Sigmoid colon (tissue), 6 donors: ENCODE measurements at regions not wholly inside any gene's neighbourhood (a gene's known extent, or its start where the extent isn't known, plus 50 kb on each side); places are given as distances from the start of the nearest gene placed in this dataset.

Experiments
- DNase-seq: peaks from one replicate; pipeline ENCODE4 v3.0.0-alpha.2; 2019
- H3K27ac ChIP-seq, 4 donors: fragments of 200-600 bp; sonication (generic); one replicate each; pipeline ENCODE4 v1.5.1; 2016 to 2019; ENCODE audit warnings: mild to moderate bottlenecking in 1 of 4
- H3K27me3 ChIP-seq, 3 donors: fragments of 200-600 bp; sonication (generic); one replicate each; pipeline ENCODE4 v1.5.1; 2019; ENCODE audit warnings: mild to moderate bottlenecking in 1 of 3
- H3K36me3 ChIP-seq, 4 donors: fragments of 200-600 bp; sonication (generic); one replicate each; pipeline ENCODE4 v1.5.1; 2016 to 2019
- H3K4me1 ChIP-seq, 4 donors: fragments of 200-600 bp; sonication (generic); one replicate each; pipeline ENCODE4 v1.5.1; 2017 to 2019
- H3K4me3 ChIP-seq, 4 donors: fragments of 200-600 bp; sonication (generic); one replicate each; pipeline ENCODE4 v1.5.1; 2017 to 2019; ENCODE audit warnings: mild to moderate bottlenecking in 2 of 4, moderate library complexity in 1 of 4
- H3K9me3 ChIP-seq, 4 donors: fragments of 200-600 bp in 3 of 4; sonication (generic) in 3 of 4; one replicate each; pipeline versions ENCODE4 v1.5.1 to v1.6.1; 2013 to 2019
- CTCF ChIP-seq, 4 experiments: fragments of 450-650 bp in 3 of 4; fragments of 200-600 bp in 1 of 4; IDR thresholded peaks; one replicate each; pipeline ENCODE4 v1.5.1; 2016 to 2019; ENCODE audit warnings: antibody characterized with exemption in 4 of 4, mild to moderate bottlenecking in 3 of 4, moderate library complexity in 2 of 4
- EP300 ChIP-seq, 4 donors: sonication (generic); formaldehyde crosslinking; IDR thresholded peaks; one replicate each; pipeline ENCODE4 v1.6.1; 2017; ENCODE audit warnings: antibody characterized with exemption in 4 of 4
- POLR2A ChIP-seq, 2 donors: fragments of 450-650 bp; IDR thresholded peaks; one replicate each; pipeline ENCODE4 v1.6.1; 2016; ENCODE audit warnings: antibody characterized with exemption in 2 of 2, mild to moderate bottlenecking in 2 of 2, moderate library complexity in 2 of 2
- POLR2AphosphoS5 ChIP-seq, 4 donors: sonication (generic); formaldehyde crosslinking; IDR thresholded peaks; one replicate each; pipeline ENCODE4 v1.6.1; 2017; ENCODE audit warnings: antibody characterized with exemption in 4 of 4
- WGBS, 2 donors: extraction: QIAGEN DNeasy Blood & Tissue Kit; methylation state at CpG; one replicate each; pipeline ENCODE4 v1.1.7; 2013; 5-methylcytosine and 5-hydroxymethylcytosine counted together
- intact Hi-C: fragments of 100-400 bp; cut with DNase I; formaldehyde crosslinking; loops from one replicate; pipeline ENCODE4 v1.15.1; 2023
- donor health status: healthy with polysubstance abuse.
- donor health status: healthy.

- no peak for DNase-seq
- no peak overlapping the region for H3K4me3 ChIP-seq
- no peak overlapping the region for H3K27ac ChIP-seq
- intact Hi-C loops: no loop called here
- no peaks in the 10 kb centered on the region for H3K9me3 ChIP-seq
- H3K27me3 ChIP-seq: no peaks in the 10 kb centered on the region
- no peaks in the 10 kb centered on the region for H3K4me1 ChIP-seq
- H3K36me3 ChIP-seq: no peaks in the 10 kb centered on the region
- 95 to 97% methylated on average over 2 of the region's 2 CpGs for WGBS, 2 donors
- TF ChIP-seq CTCF (IDR thresholded peaks at IDR 0.05) (no peak), POLR2A (IDR thresholded peaks at IDR 0.05) (no peak), EP300 (IDR thresholded peaks at IDR 0.05) (no peak), POLR2AphosphoS5 (IDR thresholded peaks at IDR 0.05) (no peak)
Observed at GRCh38 chr4:63869370-63869769, 539.9 kb downstream of the TECRL start.

GRCh38 chr4:63851496-63851895 is 557.8 kb downstream of the TECRL start:
- no peak for TF ChIP-seq CTCF (IDR thresholded peaks at IDR 0.05)
- H3K36me3 ChIP-seq: no peaks in the 10 kb centered on the region
- 86 to 87% methylated on average over 2 of the region's 2 CpGs for WGBS, 2 donors
- H3K27me3 ChIP-seq: no peaks in the 10 kb centered on the region
- H3K4me1 ChIP-seq: no peaks in the 10 kb centered on the region
- no peak overlapping the region for H3K4me3 ChIP-seq
- H3K27ac ChIP-seq: no peak overlapping the region
- no peak for DNase-seq
- no peaks in the 10 kb centered on the region for H3K9me3 ChIP-seq
- intact Hi-C loops: no loop called here

GRCh38 chr4:63841266-63841665 is 568.0 kb downstream of the TECRL start:
- WGBS, 2 donors: 78% methylated on average over 3 of the region's 3 CpGs; no CpG with 5 or more reads in 1 of the 2 donors
- no peak overlapping the region for H3K27ac ChIP-seq
- DNase-seq: no peak
- intact Hi-C loops: no loop called here
- H3K4me1 ChIP-seq: no peaks in the 10 kb centered on the region
- TF ChIP-seq POLR2A (IDR thresholded peaks at IDR 0.05) (no peak), CTCF (IDR thresholded peaks at IDR 0.05) (no peak), EP300 (IDR thresholded peaks at IDR 0.05) (no peak), POLR2AphosphoS5 (IDR thresholded peaks at IDR 0.05) (no peak)
- H3K9me3 ChIP-seq: no peaks in the 10 kb centered on the region
- no peak overlapping the region for H3K4me3 ChIP-seq
- no peaks in the 10 kb centered on the region for H3K27me3 ChIP-seq
- H3K36me3 ChIP-seq: no peaks in the 10 kb centered on the region

GRCh38 chr4:63831590-63832155 is 577.6 kb downstream of the TECRL start:
- no peak overlapping the region for H3K27ac ChIP-seq
- no peak for TF ChIP-seq CTCF (IDR thresholded peaks at IDR 0.05)
- TF ChIP-seq POLR2A (IDR thresholded peaks at IDR 0.05): no peak
- no peak for TF ChIP-seq POLR2AphosphoS5 (IDR thresholded peaks at IDR 0.05)
- no peak for TF ChIP-seq EP300 (IDR thresholded peaks at IDR 0.05)
- intact Hi-C loops: no loop called here
- no peaks in the 10 kb centered on the region for H3K9me3 ChIP-seq
- no peak overlapping the region for H3K4me3 ChIP-seq
- no peaks in the 10 kb centered on the region for H3K27me3 ChIP-seq
- H3K36me3 ChIP-seq: no peaks in the 10 kb centered on the region
- no peaks in the 10 kb centered on the region for H3K4me1 ChIP-seq
- 47% methylated on average over 2 of the region's 2 CpGs; no CpG with 5 or more reads in 1 of the 2 donors for WGBS, 2 donors
- DNase-seq: no peak

- Histone ChIP-seq H3K9me3 (no peaks in the 10 kb centered on the region), H3K4me1 (no peaks in the 10 kb centered on the region), H3K27ac (no peak overlapping the region), H3K36me3 (no peaks in the 10 kb centered on the region), H3K27me3 (no peaks in the 10 kb centered on the region), H3K4me3 (no peak overlapping the region)
- WGBS, 2 donors: 80 to 85% methylated on average over 11 of the region's 11 CpGs
- no peak for DNase-seq
- intact Hi-C loops: no loop called here
- TF ChIP-seq CTCF (IDR thresholded peaks at IDR 0.05) (no peak), EP300 (IDR thresholded peaks at IDR 0.05) (no peak), POLR2A (IDR thresholded peaks at IDR 0.05) (no peak)
Observed at GRCh38 chr4:63817196-63817865, 591.9 kb downstream of the TECRL start.
